GM23338 (cell line): ENCODE measurements at regions not wholly inside any gene's neighbourhood (a gene's known extent, or its start where the extent isn't known, plus 50 kb on each side); places are given as distances from the start of the nearest gene placed in this dataset.
"Not testable (repeated sequence)": the region's sequence is repeated elsewhere in the genome, so short reads cannot be mapped to it uniquely, and the experiment has no call there.

ENCODE experiments used
- CREB1 ChIP-seq: fragments of 250-450 bp; sonication (Bioruptor Pico); IDR thresholded peaks from 2 replicates; pipeline ENCODE4 v1.5.0; 2020; ENCODE audit warnings: low read depth, mild to moderate bottlenecking, moderate library complexity
- EZH2 ChIP-seq: fragments of 200-600 bp; sonication (generic); IDR thresholded peaks from one replicate; pipeline ENCODE4 v1.8.0; 2017; ENCODE audit warnings: antibody characterized with exemption, mild to moderate bottlenecking, low read depth; ENCODE audit not compliant: unreplicated experiment
- EZH2phosphoT487 ChIP-seq: fragments of 200-600 bp; sonication (generic); IDR thresholded peaks from one replicate; pipeline ENCODE4 v1.8.1; 2018; ENCODE audit warnings: antibody characterized with exemption; ENCODE audit not compliant: unreplicated experiment
- JUNB ChIP-seq: IDR thresholded peaks from one replicate; pipeline ENCODE4 v1.6.1; 2016; ENCODE audit warnings: antibody characterized with exemption; ENCODE audit not compliant: unreplicated experiment
- NANOG ChIP-seq: IDR thresholded peaks from 2 replicates; pipeline ENCODE4 v1.6.1; 2016; ENCODE audit warnings: antibody characterized with exemption, borderline replicate concordance
- POLR2AphosphoS5 ChIP-seq: IDR thresholded peaks from 2 replicates; pipeline ENCODE4 v1.6.1; 2016; ENCODE audit warnings: antibody characterized with exemption, low read depth
- REST ChIP-seq: IDR thresholded peaks from one replicate; pipeline ENCODE4 v1.6.1; 2018; ENCODE audit warnings: antibody characterized with exemption; ENCODE audit not compliant: unreplicated experiment
- STAT1 ChIP-seq: IDR thresholded peaks from one replicate; pipeline ENCODE4 v1.6.1; 2016; ENCODE audit warnings: antibody characterized with exemption; ENCODE audit not compliant: unreplicated experiment
- ZNF462 ChIP-seq: fragments of 250-450 bp; sonication (Bioruptor Pico); IDR thresholded peaks from 2 replicates; pipeline ENCODE4 v1.5.0; 2020; ENCODE audit warnings: mild to moderate bottlenecking, moderate library complexity
- TF ChIP-seq, protein P1 (sequence below), 2 experiments: fragments of 200-600 bp in 1 of 2; sonication (generic) in 1 of 2; conservative IDR thresholded peaks; 2 replicates each; pipeline versions ENCODE4 v1.5.1 to v1.6.1; 2016 to 2017; ENCODE audit warnings: antibody characterized with exemption in 2 of 2, low read depth in 2 of 2, mild to moderate bottlenecking in 2 of 2, moderate library complexity in 1 of 2

DNA sequence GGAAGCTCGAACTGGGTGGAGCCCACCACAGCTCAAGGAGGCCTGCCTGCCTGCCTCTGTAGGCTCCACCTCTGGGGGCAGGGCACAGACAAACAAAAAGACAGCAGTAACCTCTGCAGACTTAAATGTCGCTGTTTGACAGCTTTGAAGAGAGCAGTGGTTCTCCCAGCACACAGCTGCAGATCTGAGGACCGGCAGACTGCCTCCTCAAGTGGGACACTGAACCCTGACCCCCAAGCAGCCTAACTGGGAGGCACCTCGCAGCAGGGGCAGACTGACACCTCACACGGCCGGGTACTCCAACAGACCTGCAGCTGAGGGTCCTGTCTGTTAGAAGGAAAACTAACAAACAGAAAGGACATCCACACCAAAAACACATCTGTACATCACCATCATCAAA lies 730.9 kb upstream of the ACTRT1 start:
- TF ChIP-seq, protein P1, sequence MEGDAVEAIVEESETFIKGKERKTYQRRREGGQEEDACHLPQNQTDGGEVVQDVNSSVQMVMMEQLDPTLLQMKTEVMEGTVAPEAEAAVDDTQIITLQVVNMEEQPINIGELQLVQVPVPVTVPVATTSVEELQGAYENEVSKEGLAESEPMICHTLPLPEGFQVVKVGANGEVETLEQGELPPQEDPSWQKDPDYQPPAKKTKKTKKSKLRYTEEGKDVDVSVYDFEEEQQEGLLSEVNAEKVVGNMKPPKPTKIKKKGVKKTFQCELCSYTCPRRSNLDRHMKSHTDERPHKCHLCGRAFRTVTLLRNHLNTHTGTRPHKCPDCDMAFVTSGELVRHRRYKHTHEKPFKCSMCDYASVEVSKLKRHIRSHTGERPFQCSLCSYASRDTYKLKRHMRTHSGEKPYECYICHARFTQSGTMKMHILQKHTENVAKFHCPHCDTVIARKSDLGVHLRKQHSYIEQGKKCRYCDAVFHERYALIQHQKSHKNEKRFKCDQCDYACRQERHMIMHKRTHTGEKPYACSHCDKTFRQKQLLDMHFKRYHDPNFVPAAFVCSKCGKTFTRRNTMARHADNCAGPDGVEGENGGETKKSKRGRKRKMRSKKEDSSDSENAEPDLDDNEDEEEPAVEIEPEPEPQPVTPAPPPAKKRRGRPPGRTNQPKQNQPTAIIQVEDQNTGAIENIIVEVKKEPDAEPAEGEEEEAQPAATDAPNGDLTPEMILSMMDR (conservative IDR thresholded peaks at IDR 0.05; ENCODE audit: low read depth in 2 of 2), result not testable (repeated sequence)
- TF ChIP-seq POLR2AphosphoS5; JUNB; EZH2; REST; CREB1 (CRISPR knock-in tag); EZH2phosphoT487; STAT1; ZNF462; NANOG: not testable (repeated sequence)
